ENCODE measurements at regions not wholly inside any gene's neighbourhood (a gene's known extent, or its start where the extent isn't known, plus 50 kb on each side); places are given as distances from the start of the nearest gene placed in this dataset.

DNA sequence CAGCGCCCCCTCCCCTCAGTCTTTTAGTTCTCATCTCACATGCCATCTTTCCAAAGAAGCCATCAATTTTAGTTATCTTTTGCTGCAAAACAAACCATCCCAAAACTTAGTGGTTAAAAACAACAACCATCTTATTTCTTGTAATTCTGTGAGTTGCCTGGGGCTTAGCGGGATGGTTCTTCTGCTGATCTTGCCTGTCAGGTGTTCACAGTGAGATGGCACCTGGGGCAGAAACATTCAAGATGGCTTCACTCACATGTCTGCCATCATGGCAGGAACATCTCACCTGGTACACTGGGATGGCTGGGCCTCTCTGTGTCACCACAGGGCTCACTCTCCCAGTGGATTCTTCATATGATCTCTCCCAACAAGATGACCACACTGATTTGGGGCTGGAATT is 67.6 kb upstream of the KCNK12 start:
- TF ChIP-seq POLR2A (IDR thresholded peaks at IDR 0.05; ENCODE audit: low read depth, low read length) (no peak), POLR2AphosphoS5 (IDR thresholded peaks at IDR 0.05; ENCODE audit: low read depth, low read length) (no peak)

Measured in GM12891 (cell line).